OCI-LY7 (cell line): ENCODE measurements at regions not wholly inside any gene's neighbourhood (a gene's known extent, or its start where the extent isn't known, plus 50 kb on each side); places are given as distances from the start of the nearest gene placed in this dataset.

ENCODE experiments used
- BruUV-seq: library from RNA; stranded (reverse); fragments of 400-500 nt; replicated peaks from 2 replicates; lab custom pipeline; 2021; lab: Mats Ljungman, UMichigan
- CTCF ChIA-PET: fragments of 300-600 bp; sonication (Branson Sonifier 250); formaldehyde crosslinking; loops from one replicate; lab custom pipeline; 2022; ENCODE audit warnings: antibody characterized with exemption; ENCODE audit not compliant: unreplicated experiment; lab: Charles Lee
- POLR2A ChIA-PET: fragments of 300-600 bp; sonication (Branson Sonifier 250); formaldehyde crosslinking; loops from one replicate; lab custom pipeline; 2022; ENCODE audit warnings: antibody characterized with exemption; lab: Charles Lee
- DNase-seq: peaks from one replicate; pipeline ENCODE4 v3.0.0-alpha.2; 2015; ENCODE audit warnings: low spot score
- H2AFZ ChIP-seq: fragments of 200-600 bp; sonication (generic), shearing (Covaris generic); 2 replicates; pipeline ENCODE4 v1.6.1; 2014; ENCODE audit warnings: mild to moderate bottlenecking, antibody characterized with exemption, low read length, moderate library complexity
- H3K27ac ChIP-seq: fragments of 200-600 bp; sonication (generic); 2 replicates; pipeline ENCODE4 v1.5.1; 2014; ENCODE audit warnings: mixed run types, low read depth, mild to moderate bottlenecking, moderate library complexity, low read length, inconsistent platforms; ENCODE audit not compliant: poor library complexity, severe bottlenecking
- H3K36me3 ChIP-seq: fragments of 200-600 bp; sonication (generic); 2 replicates; pipeline ENCODE4 v1.6.1; 2014; ENCODE audit warnings: mild to moderate bottlenecking, antibody characterized with exemption, low read length, moderate library complexity, mixed read lengths; ENCODE audit not compliant: insufficient read depth
- H3K4me1 ChIP-seq: fragments of 200-600 bp; sonication (generic); 2 replicates; pipeline ENCODE4 v1.5.1; 2014; ENCODE audit warnings: mild to moderate bottlenecking, low read length; ENCODE audit not compliant: insufficient read depth, poor library complexity, severe bottlenecking
- H3K4me2 ChIP-seq: fragments of 200-600 bp; sonication (generic); 2 replicates; pipeline ENCODE4 v1.6.1; 2014; ENCODE audit warnings: mild to moderate bottlenecking, low read length
- H3K4me3 ChIP-seq: fragments of 200-600 bp; sonication (generic); 2 replicates; pipeline ENCODE4 v1.5.1; 2014; ENCODE audit warnings: mild to moderate bottlenecking, low read depth, low read length; ENCODE audit not compliant: poor library complexity, severe bottlenecking
- H3K79me2 ChIP-seq: fragments of 200-600 bp; sonication (generic); 2 replicates; pipeline ENCODE4 v1.6.1; 2016; ENCODE audit warnings: low read depth, mild to moderate bottlenecking, low read length, moderate library complexity, mixed read lengths; ENCODE audit not compliant: insufficient read depth
- H3K9me2 ChIP-seq: fragments of 200-600 bp; sonication (generic); 2 replicates; pipeline ENCODE4 v1.6.1; 2016; ENCODE audit warnings: mild to moderate bottlenecking, low read length, mixed read lengths; ENCODE audit not compliant: insufficient read depth
- H3K9me3 ChIP-seq: fragments of 200-600 bp; sonication (generic); 2 replicates; pipeline ENCODE4 v1.6.1; 2014; ENCODE audit warnings: mild to moderate bottlenecking, mixed run types, low read length, mixed read lengths
- H4K20me1 ChIP-seq: fragments of 200-600 bp; sonication (generic); 2 replicates; pipeline ENCODE4 v1.6.1; 2014; ENCODE audit warnings: mild to moderate bottlenecking, antibody characterized with exemption, low read length, moderate library complexity, mixed read lengths; ENCODE audit not compliant: insufficient read depth
- CTCF ChIP-seq: fragments of 200-600 bp; sonication (generic); conservative IDR thresholded peaks from 2 replicates; pipeline ENCODE4 v1.5.1; 2014; ENCODE audit warnings: mild to moderate bottlenecking, antibody characterized with exemption, low read length, moderate library complexity, mixed read lengths
- EZH2phosphoT487 ChIP-seq: fragments of 200-600 bp; sonication (generic); IDR thresholded peaks from 2 replicates; pipeline ENCODE4 v1.6.1; 2018; ENCODE audit warnings: low read depth, borderline replicate concordance, mild to moderate bottlenecking, mixed run types, antibody characterized with exemption, low read length, moderate library complexity, mixed read lengths
- intact Hi-C: fragments of 100-400 bp; cut with micrococcal nuclease; formaldehyde crosslinking; loops from one replicate; pipeline ENCODE4 v1.10.0; 2022; ENCODE audit not compliant: unreplicated experiment

- POLR2A ChIA-PET, result no interaction called here
- H3K36me3 ChIP-seq, result no peaks in the 10 kb centered on the region
- BruUV-seq, result no TSS peak
- no peaks in the 10 kb centered on the region for H3K9me2 ChIP-seq
- no peak overlapping the region for H3K27ac ChIP-seq
- no peak overlapping the region for H2AFZ ChIP-seq
- H3K4me1 ChIP-seq, result no peaks in the 10 kb centered on the region
- no peak overlapping the region for H3K4me2 ChIP-seq
- H3K4me3 ChIP-seq, result no peak overlapping the region
- intact Hi-C loops, result no loop called here
- H4K20me1 ChIP-seq, result no peaks in the 10 kb centered on the region
- H3K9me3 ChIP-seq, result no peaks in the 10 kb centered on the region
- CTCF ChIA-PET, result no interaction called here
- DNase-seq, result no peak
- TF ChIP-seq EZH2phosphoT487 (no peak), CTCF (no peak)
- no peaks in the 10 kb centered on the region for H3K79me2 ChIP-seq
Measured at GRCh38 chr9:115362640-115363039, 244.7 kb upstream of the TNC start.

- ChIA-PET POLR2A (interaction anchor here (0.6 kb wide), 1 partner anchor 707 kb away, joined by 3 read pairs; no protein-coding TSS in a partner anchor), CTCF (no interaction called here)
- Histone ChIP-seq H3K79me2 (no peaks in the 10 kb centered on the region), H2AFZ (no peak overlapping the region), H3K4me3 (no peak overlapping the region), H3K4me2 (no peak overlapping the region), H3K4me1 (no peaks in the 10 kb centered on the region), H3K27ac (no peak overlapping the region), H3K9me3 (no peaks in the 10 kb centered on the region), H4K20me1 (no peaks in the 10 kb centered on the region), H3K36me3 (no peaks in the 10 kb centered on the region), H3K9me2 (no peaks in the 10 kb centered on the region)
- no peak for TF ChIP-seq CTCF
- TF ChIP-seq EZH2phosphoT487, result no peak
- no peak for DNase-seq
- intact Hi-C loops, result no loop called here
- no TSS peak for BruUV-seq
Measured at GRCh38 chr9:115364991-115365390, 247.0 kb upstream of the TNC start.

- no TSS peak for BruUV-seq
- H4K20me1 ChIP-seq, result no peaks in the 10 kb centered on the region
Measured at GRCh38 chr9:115367321-115367720, 249.4 kb upstream of the TNC start.

More at GRCh38 chr9:115367321-115367720, 249.4 kb upstream of the TNC start:
- Histone ChIP-seq H3K4me1 (no peaks in the 10 kb centered on the region), H3K79me2 (no peaks in the 10 kb centered on the region), H3K27ac (no peak overlapping the region), H3K36me3 (no peaks in the 10 kb centered on the region), H3K9me2 (no peaks in the 10 kb centered on the region), H3K4me2 (no peak overlapping the region), H3K9me3 (no peaks in the 10 kb centered on the region), H2AFZ (no peak overlapping the region), H3K4me3 (no peak overlapping the region)
- ChIA-PET CTCF (no interaction called here), POLR2A (no interaction called here)
- intact Hi-C loops, result no loop called here
- DNase-seq, result no peak
- TF ChIP-seq CTCF (no peak), EZH2phosphoT487 (no peak)
